Ishikawa (cell line): ENCODE measurements at regions not wholly inside any gene's neighbourhood (a gene's known extent, or its start where the extent isn't known, plus 50 kb on each side); places are given as distances from the start of the nearest gene placed in this dataset.

Experiments used
- CEBPB ChIP-seq: IDR thresholded peaks from 2 replicates; pipeline ENCODE4 v1.6.1; 2012
- CREB1 ChIP-seq: IDR thresholded peaks from 2 replicates; pipeline ENCODE4 v1.6.1; 2012; ENCODE audit warnings: low read depth
- EGR1 ChIP-seq: IDR thresholded peaks from 2 replicates; pipeline ENCODE4 v1.6.1; 2012
- EP300 ChIP-seq: IDR thresholded peaks from 2 replicates; pipeline ENCODE4 v1.6.1; 2012; ENCODE audit warnings: borderline replicate concordance
- FOXM1 ChIP-seq: IDR thresholded peaks from 2 replicates; pipeline ENCODE4 v1.6.1; 2012; ENCODE audit warnings: low read depth, borderline replicate concordance
- MAX ChIP-seq: IDR thresholded peaks from 2 replicates; pipeline ENCODE4 v1.6.1; 2012
- NFIC ChIP-seq: IDR thresholded peaks from 2 replicates; pipeline ENCODE4 v1.6.1; 2012
- RAD21 ChIP-seq: IDR thresholded peaks from 2 replicates; pipeline ENCODE4 v1.6.1; 2012; ENCODE audit warnings: low read depth
- REST ChIP-seq: IDR thresholded peaks from 2 replicates; pipeline ENCODE4 v1.6.1; 2012; ENCODE audit warnings: low read depth, mild to moderate bottlenecking
- TAF1 ChIP-seq: IDR thresholded peaks from 2 replicates; pipeline ENCODE4 v1.6.1; 2012; ENCODE audit warnings: low read depth, mild to moderate bottlenecking
- TCF12 ChIP-seq: IDR thresholded peaks from 2 replicates; pipeline ENCODE4 v1.6.1; 2012; ENCODE audit warnings: low read depth
- TEAD4 ChIP-seq: IDR thresholded peaks from 2 replicates; pipeline ENCODE4 v1.6.1; 2012
- USF1 ChIP-seq: IDR thresholded peaks from 2 replicates; pipeline ENCODE4 v1.6.1; 2012
- YY1 ChIP-seq: IDR thresholded peaks from 2 replicates; pipeline ENCODE4 v1.6.1; 2012; ENCODE audit warnings: low read depth
- ZBTB7A ChIP-seq: IDR thresholded peaks from 2 replicates; pipeline ENCODE4 v1.6.1; 2012; ENCODE audit warnings: low read depth

- TF ChIP-seq CEBPB: no peak
- no peak for TF ChIP-seq NFIC
- no peak for TF ChIP-seq TEAD4
- TF ChIP-seq ZBTB7A: no peak
- TF ChIP-seq MAX: no peak
- no peak for TF ChIP-seq RAD21
- no peak for TF ChIP-seq EP300
- no peak for TF ChIP-seq EGR1
- TF ChIP-seq CREB1: no peak
- no peak for TF ChIP-seq TCF12
- no peak for TF ChIP-seq USF1
- TF ChIP-seq REST: no peak
These were observed 178.7 kb upstream of the EMCN start for GRCh38 chr4:100696531-100696930.

GRCh38 chr4:100695871-100696270, 178.0 kb upstream of the EMCN start:
- TF ChIP-seq TAF1: no peak

- TF ChIP-seq EP300: no peak
These were observed 177.3 kb upstream of the EMCN start for GRCh38 chr4:100695039-100695654.

GRCh38 chr4:100694467-100694866, 176.6 kb upstream of the EMCN start:
- no peak for TF ChIP-seq USF1

GRCh38 chr4:100690812-100691211, 173.0 kb upstream of the EMCN start:
- TF ChIP-seq FOXM1 (no peak), NFIC (no peak), USF1 (no peak), YY1 (no peak), CEBPB (no peak), TCF12 (no peak), REST (no peak)

GRCh38 chr4:100688368-100688767, 170.5 kb upstream of the EMCN start:
- TF ChIP-seq TEAD4: no peak
- TF ChIP-seq EGR1: no peak
- no peak for TF ChIP-seq EP300
- TF ChIP-seq CREB1: no peak
- TF ChIP-seq ZBTB7A: no peak
- no peak for TF ChIP-seq USF1
- TF ChIP-seq YY1: no peak
- no peak for TF ChIP-seq CEBPB
- TF ChIP-seq REST: no peak
- no peak for TF ChIP-seq NFIC
- TF ChIP-seq TAF1: no peak
- TF ChIP-seq TCF12: no peak
- TF ChIP-seq RAD21: no peak
- no peak for TF ChIP-seq MAX
- no peak for TF ChIP-seq FOXM1
